HG03460 (cell line): ENCODE measurements at regions not wholly inside any gene's neighbourhood (a gene's known extent, or its start where the extent isn't known, plus 50 kb on each side); places are given as distances from the start of the nearest gene placed in this dataset.
"Not testable (repeated sequence)": the region's sequence is repeated elsewhere in the genome, so short reads cannot be mapped to it uniquely, and the experiment has no call there.

ENCODE experiments used
- ATAC-seq: cut with Tn5 transposase; IDR thresholded peaks from one replicate; pipeline ENCODE4 v1.9.1; 2021; ENCODE audit not compliant: unreplicated experiment

DNA sequence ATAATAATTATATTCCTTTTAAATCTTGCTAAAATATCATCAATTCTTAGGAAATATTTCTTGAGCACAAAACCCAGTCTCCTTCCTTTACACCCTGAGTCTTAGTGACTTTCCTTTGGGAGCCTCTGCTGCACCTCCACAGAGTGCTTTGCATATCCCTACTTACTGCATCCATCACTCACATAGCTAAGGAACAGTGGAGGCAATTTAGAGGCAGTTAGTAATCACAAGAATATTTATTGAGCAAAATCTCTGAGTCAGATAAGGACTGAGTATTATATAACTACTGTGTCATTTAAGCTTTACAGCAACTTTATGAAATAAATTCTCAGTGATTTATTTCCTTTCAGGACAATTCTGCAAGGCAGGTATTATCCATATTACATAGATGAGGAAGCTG lies 327.7 kb downstream of the TMX3 start:
- ATAC-seq, result no peak

DNA sequence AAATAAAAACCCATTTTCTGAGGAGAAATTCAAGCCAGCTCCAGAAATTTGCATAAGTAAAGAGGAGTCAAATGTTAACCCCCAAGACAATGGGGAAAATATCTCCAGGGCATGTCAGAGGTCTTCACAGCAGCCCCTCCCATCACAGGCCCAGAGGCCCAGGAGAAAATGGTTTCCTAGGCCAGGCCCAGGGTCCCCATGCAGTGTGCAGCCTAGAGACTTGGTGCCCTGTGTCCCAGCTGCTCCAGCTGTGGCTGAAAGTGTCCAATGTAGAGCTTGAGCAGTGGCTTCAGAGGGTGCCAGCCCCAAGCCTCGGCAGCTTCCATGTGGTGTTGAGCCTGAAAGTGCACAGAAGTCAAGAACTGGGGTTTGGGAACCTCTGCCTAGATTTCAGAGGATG lies 330.9 kb downstream of the TMX3 start:
- not testable (repeated sequence) for ATAC-seq

DNA sequence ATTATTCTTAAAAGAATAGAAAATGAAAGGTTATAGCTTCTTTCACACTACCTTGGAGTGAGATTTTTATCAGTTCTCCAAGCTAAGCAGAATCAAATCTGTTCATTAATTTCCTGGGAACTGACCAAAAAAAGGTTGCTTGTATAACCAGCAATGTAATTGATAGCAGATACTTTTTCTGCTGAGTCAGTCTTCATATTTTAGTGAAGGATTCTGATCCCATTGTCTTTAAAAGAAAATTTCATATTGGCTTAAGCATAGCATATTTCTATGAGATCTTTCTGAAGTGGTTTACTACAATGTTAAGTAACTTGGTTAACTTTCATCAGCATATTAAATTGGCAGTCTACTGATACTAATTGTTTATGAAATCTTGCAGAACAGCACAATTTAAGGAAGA lies 338.0 kb downstream of the TMX3 start:
- ATAC-seq, result no peak

- no peak for ATAC-seq
These were observed 352.0 kb downstream of the TMX3 start for GRCh38 chr18:68362907-68363306.

GRCh38 chr18:68355637-68356036 lies 359.3 kb downstream of the TMX3 start:
- no peak for ATAC-seq

GRCh38 chr18:68354176-68354575 lies 360.7 kb downstream of the TMX3 start:
- no peak for ATAC-seq

- ATAC-seq, result no peak
These were observed 372.8 kb downstream of the TMX3 start for GRCh38 chr18:68342039-68342659.

GRCh38 chr18:68340606-68341005 lies 374.3 kb downstream of the TMX3 start:
- ATAC-seq, result no peak

DNA sequence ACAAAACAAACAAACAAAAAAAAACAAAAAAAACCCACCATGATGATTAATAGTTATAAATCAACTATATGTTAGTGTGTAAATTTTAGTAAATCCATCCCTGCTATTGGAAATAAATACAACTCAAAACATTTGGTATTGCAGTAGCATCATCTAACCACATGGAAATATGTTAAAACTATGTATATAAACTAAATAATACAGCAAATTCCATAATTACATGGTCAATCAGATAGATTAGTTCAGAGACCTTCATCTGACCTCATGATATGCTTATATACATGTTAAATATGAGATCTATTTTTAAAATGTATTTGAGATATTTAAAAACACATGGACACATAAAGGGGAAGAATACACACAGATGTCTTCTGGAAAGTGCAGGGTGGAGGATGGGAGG lies 384.2 kb downstream of the TMX3 start:
- ATAC-seq, result no peak

DNA sequence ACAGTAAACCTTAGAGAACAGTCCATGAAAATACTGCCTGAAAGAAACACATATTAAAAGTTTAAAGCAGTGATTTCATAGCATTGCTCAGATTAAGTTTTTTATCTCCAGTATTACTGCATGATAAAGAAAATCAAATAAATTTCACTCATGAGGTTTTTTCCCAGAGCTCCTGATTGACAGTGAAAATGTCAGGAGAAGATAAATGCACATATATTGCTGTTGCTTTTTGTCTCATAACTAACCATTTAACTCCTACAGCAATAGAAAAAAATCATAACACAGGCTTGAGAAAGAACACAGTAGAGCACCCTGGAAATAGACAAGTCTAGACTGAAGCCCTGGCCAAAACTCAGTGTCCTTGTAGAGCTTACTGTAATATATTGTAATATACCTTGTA lies 391.0 kb downstream of the TMX3 start:
- no peak for ATAC-seq

DNA sequence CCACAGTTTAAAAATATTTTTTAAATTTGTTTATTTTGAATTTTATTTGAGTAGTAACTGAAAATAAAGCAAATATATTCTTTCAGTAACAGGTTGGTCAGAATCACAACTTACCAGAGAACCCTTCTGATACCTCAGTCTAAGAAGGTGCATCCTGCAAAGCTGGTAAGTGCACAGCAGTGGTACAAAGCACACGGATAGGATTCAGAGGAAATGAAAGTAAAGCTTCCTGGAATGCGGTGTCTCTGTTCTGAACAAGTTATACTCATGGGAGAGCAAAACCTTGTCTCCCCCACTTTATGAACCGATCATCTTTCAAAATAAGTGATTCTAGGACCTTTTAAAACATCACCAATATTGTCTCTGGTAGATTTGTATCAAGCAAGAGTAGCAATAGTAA lies 398.3 kb downstream of the TMX3 start:
- ATAC-seq, result no peak

DNA sequence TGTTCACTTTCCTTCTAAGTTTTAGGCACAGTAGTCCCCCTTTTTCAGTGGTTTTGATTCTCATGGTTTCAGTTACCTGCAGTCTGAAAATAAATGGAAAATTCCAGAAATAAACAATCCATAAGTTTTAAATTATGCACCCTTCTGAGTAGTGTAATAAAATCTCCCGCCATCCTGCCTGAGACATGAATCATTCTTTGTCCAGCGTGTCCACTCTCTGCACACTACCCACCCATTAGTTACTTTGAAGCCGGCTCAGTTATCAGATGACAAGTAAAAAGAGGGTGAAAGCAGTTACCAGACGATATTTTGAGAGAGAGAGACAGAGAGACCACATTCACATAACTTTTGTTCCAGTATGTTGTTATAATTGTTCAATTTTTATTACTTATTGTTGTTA lies 400.5 kb downstream of the TMX3 start:
- ATAC-seq, result no peak

DNA sequence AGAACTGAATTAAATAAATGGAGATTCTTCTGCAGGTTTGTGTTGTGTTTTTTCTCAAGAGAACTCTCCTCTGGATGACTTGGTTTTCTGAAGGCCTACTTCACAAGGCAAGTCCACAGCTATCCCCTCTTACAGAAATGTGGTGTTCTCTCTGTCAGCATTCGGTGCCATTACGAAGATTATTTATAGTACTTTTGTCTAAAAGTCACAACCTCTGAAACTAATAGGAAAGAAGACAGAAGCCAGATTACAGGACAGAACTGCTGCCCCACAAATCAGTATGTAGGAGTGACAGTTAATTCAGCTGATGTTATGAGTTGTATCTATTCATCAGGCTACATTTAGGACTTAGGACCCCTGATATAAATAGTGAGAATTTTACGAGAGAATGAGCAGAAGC lies 413.5 kb downstream of the TMX3 start:
- no peak for ATAC-seq

- no peak for ATAC-seq
These were observed 415.0 kb downstream of the TMX3 start for GRCh38 chr18:68299906-68300305.

DNA sequence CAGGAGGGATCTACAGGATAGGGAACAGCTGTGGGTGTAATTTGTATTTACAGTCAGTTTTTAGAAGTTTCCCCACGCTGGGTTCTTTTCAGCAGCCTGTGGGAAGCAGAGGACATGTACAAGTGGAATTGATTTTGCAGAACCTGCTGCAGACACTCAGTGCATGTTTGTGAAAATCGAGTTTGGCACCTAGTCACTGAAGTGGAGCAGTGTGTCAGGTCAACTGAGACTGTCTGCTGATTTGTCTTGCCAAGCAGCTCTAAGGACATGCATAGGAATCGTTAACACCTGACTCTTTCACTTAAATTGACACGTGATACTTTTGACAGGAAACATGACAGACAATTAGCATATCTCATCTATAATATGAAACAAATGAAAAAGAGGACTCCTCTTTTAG lies 416.6 kb downstream of the TMX3 start:
- no peak for ATAC-seq

DNA sequence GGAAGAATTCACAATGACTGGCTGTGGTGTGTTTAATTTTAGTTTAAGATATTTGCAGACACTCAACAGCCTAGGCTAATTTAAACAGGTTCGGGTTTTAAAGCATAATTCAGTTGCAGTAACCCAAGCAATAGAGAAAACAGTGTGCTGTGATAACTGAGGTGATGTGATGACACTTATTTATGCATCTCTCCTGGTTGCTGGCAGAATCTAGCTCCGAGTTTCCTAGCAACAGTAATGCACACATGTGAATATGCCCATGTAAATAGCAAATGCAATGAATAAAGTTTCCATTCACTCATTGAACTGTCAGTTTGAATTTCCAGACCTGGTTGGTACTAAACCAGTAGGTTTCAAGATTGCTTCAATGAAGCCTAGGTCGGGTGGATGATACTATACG lies 426.5 kb downstream of the TMX3 start:
- no peak for ATAC-seq

DNA sequence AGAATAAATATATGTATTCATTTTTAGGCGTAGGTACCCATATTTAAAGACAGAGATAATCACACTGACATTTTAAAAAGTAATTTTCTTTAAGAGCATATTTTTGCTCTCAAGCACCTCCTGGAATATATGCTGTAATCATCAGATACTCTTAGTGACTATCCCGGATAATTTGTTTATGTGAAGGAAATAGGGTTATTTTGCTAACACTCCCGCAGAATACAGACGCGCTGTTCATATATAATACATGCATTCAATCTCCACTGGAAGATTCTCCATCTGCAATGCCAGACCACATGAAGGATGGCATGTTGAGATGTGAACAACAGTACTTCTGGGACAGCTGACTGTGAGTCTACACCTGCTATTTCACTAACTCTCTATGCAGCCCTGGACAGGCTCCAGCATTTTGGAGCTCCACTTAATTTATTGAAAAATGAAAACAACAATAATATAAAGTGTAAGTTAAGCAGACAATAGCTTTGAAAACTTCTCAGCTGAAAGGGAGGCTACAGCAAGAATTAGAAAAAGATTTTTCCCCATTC lies 430.6 kb downstream of the TMX3 start:
- ATAC-seq, result no peak

- ATAC-seq, result no peak
These were observed 431.1 kb downstream of the TMX3 start for GRCh38 chr18:68283834-68284233.

GRCh38 chr18:68282232-68282631 lies 432.7 kb downstream of the TMX3 start:
- ATAC-seq, result no peak

- ATAC-seq, result no peak
These were observed 439.3 kb downstream of the TMX3 start for GRCh38 chr18:68275616-68276015.

GRCh38 chr18:68270017-68270416 lies 444.9 kb downstream of the TMX3 start:
- ATAC-seq, result no peak

DNA sequence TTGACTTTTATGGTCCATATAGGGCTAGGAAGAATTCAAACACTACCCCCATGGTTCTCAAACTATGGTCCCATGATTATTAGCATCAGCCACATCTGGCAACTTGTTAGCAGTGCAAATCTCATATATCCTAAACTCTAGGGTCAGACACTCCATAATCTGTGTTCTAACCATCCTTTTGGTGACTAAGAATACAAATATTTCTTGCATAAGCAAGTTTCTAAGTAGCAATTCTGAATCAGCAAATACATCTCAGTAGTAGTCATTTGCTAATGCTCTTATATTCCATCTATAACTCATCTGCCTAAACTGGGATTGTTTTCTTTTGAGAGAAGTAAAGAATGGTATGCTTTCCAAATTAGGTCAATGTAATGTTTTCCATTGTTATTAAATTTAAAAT lies 447.3 kb downstream of the TMX3 start:
- no peak for ATAC-seq

DNA sequence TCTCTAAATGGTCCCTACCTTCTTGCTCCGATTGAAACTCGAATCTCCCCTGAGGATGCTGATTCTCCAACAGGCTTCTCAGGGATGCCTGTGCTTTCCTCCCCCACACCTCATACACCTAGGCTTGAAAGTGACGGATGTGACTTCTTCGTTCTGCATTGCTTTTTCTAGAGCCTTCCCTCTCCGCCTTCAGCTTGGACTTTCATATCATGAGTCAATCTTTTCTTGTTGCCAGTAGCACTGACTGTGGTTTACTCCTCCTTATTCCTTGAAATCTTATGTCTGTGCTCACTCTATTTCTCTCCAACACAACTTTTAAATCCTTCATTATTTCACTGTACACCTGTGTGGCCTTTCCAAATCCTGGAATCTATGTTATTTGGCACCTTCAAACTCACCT lies 451.4 kb downstream of the TMX3 start:
- ATAC-seq, result no peak
